IMR-90 (cell line): ENCODE measurements at regions not wholly inside any gene's neighbourhood (a gene's known extent, or its start where the extent isn't known, plus 50 kb on each side); places are given as distances from the start of the nearest gene placed in this dataset.

ENCODE experiments used
- ATAC-seq: fragments of 200-7000 bp; cut with Tn5 transposase; 2 replicates; pipeline ENCODE4 v1.9.1; 2020; ENCODE audit warnings: low read depth, mild to moderate bottlenecking, moderate library complexity
- BruUV-seq: library from RNA; stranded (reverse); fragments of 400-500 nt; replicated peaks from 2 replicates; lab custom pipeline; 2021; lab: Mats Ljungman, UMichigan
- CTCF ChIA-PET: fragments of 300-600 bp; formaldehyde crosslinking; extraction: SDS; loops from one replicate; lab custom pipeline; 2021; ENCODE audit warnings: antibody characterized with exemption; lab: Yijun Ruan, JAX
- POLR2A ChIA-PET: fragments of 300-600 bp; sonication (Branson Sonifier 250); formaldehyde crosslinking; loops from one replicate; lab custom pipeline; 2022; ENCODE audit warnings: antibody characterized with exemption; ENCODE audit not compliant: unreplicated experiment; lab: Charles Lee
- DNase-seq: peaks from one replicate; pipeline ENCODE4 v3.0.0; 2013
- H2AFZ ChIP-seq: replicated peaks from 2 replicates; pipeline ENCODE3; 2013; ENCODE audit warnings: low read length, mild to moderate bottlenecking; ENCODE audit not compliant: poor library complexity
- H2AK5ac ChIP-seq: 2 replicates; pipeline ENCODE4 v1.6.1; 2013; ENCODE audit warnings: low read depth, low read length, inconsistent platforms
- H2AK9ac ChIP-seq: replicated peaks from 2 replicates; pipeline ENCODE3; 2013; ENCODE audit warnings: mild to moderate bottlenecking, low read depth, low read length, moderate library complexity; ENCODE audit not compliant: poor library complexity
- H2BK120ac ChIP-seq: 2 replicates; pipeline ENCODE4 v1.6.1; 2013; ENCODE audit warnings: low read depth, low read length, inconsistent platforms
- H2BK15ac ChIP-seq: 3 replicates; pipeline ENCODE4 v1.6.1; 2013; ENCODE audit warnings: low read depth, low read length, inconsistent platforms
- H2BK20ac ChIP-seq: 2 replicates; pipeline ENCODE4 v1.6.1; 2013; ENCODE audit warnings: low read depth, mild to moderate bottlenecking, inconsistent platforms, low read length, moderate library complexity
- H2BK5ac ChIP-seq: 2 replicates; pipeline ENCODE4 v1.6.1; 2013; ENCODE audit warnings: mild to moderate bottlenecking, low read depth, low read length, inconsistent platforms; ENCODE audit not compliant: poor library complexity, severe bottlenecking
- H3K14ac ChIP-seq: replicated peaks from 2 replicates; pipeline ENCODE4 v1.6.1; 2013; ENCODE audit warnings: low read depth, low read length, inconsistent platforms
- H3K18ac ChIP-seq: 2 replicates; pipeline ENCODE4 v1.6.1; 2013; ENCODE audit warnings: low read depth, low read length, control low read depth
- H3K23ac ChIP-seq: 2 replicates; pipeline ENCODE4 v1.6.1; 2013; ENCODE audit warnings: low read depth, low read length, inconsistent platforms
- H3K27ac ChIP-seq: 2 replicates; pipeline ENCODE4 v1.5.1; 2013; ENCODE audit warnings: mild to moderate bottlenecking, control low read depth, low read length; ENCODE audit not compliant: insufficient read depth
- H3K27me3 ChIP-seq: 2 replicates; pipeline ENCODE4 v1.6.1; 2013; ENCODE audit warnings: low read length; ENCODE audit not compliant: control insufficient read depth, insufficient read depth
- H3K36me3 ChIP-seq: 2 replicates; pipeline ENCODE4 v1.6.1; 2013; ENCODE audit warnings: low read length, mixed read lengths; ENCODE audit not compliant: control insufficient read depth, insufficient read depth
- H3K4ac ChIP-seq: 2 replicates; pipeline ENCODE4 v1.6.1; 2013; ENCODE audit warnings: low read depth, low read length, inconsistent platforms
- H3K4me1 ChIP-seq: 2 replicates; pipeline ENCODE4 v1.6.1; 2013; ENCODE audit warnings: low read length, mixed read lengths; ENCODE audit not compliant: control insufficient read depth, insufficient read depth
- H3K4me2 ChIP-seq: 2 replicates; pipeline ENCODE4 v1.6.1; 2013; ENCODE audit warnings: low read depth, mild to moderate bottlenecking, control low read depth, low read length, moderate library complexity
- H3K4me3 ChIP-seq: 2 replicates; pipeline ENCODE4 v1.5.1; 2013; ENCODE audit warnings: low read depth, mild to moderate bottlenecking, control low read depth, low read length, moderate library complexity; ENCODE audit not compliant: insufficient read depth
- H3K56ac ChIP-seq: 2 replicates; pipeline ENCODE4 v1.6.1; 2013; ENCODE audit warnings: low read length, inconsistent platforms; ENCODE audit not compliant: insufficient read depth; ENCODE audit errors: extremely low read depth
- H3K79me1 ChIP-seq, 2 experiments: 2 replicates each; pipeline ENCODE4 v1.6.1; 2013; ENCODE audit warnings: low read length in 2 of 2, inconsistent platforms in 1 of 2, low read depth in 1 of 2
- H3K9ac ChIP-seq: 2 replicates; pipeline ENCODE4 v1.6.1; 2013; ENCODE audit warnings: low read depth, low read length, control low read depth
- H3K9me1 ChIP-seq: 2 replicates; pipeline ENCODE4 v1.6.1; 2013; ENCODE audit warnings: low read length, inconsistent platforms; ENCODE audit not compliant: insufficient read depth
- H3K9me3 ChIP-seq: 2 replicates; pipeline ENCODE4 v1.6.1; 2013; ENCODE audit warnings: low read length; ENCODE audit not compliant: control insufficient read depth, insufficient read depth
- H4K20me1 ChIP-seq: 2 replicates; pipeline ENCODE4 v1.6.1; 2013; ENCODE audit warnings: low read length, inconsistent platforms; ENCODE audit not compliant: insufficient read depth
- H4K5ac ChIP-seq: 2 replicates; pipeline ENCODE4 v1.6.1; 2013; ENCODE audit warnings: mild to moderate bottlenecking, low read depth, low read length, control low read depth
- H4K8ac ChIP-seq, 2 experiments: 2 replicates each; pipeline ENCODE4 v1.6.1; 2013; ENCODE audit warnings: low read depth in 2 of 2, low read length in 2 of 2, control low read depth in 1 of 2, inconsistent platforms in 1 of 2
- H4K91ac ChIP-seq: 2 replicates; pipeline ENCODE4 v1.6.1; 2013; ENCODE audit warnings: low read depth, low read length, inconsistent platforms; ENCODE audit not compliant: insufficient read depth
- BHLHE40 ChIP-seq: fragments of 150-350 bp; IDR thresholded peaks from 2 replicates; pipeline ENCODE4 v1.6.1; 2016; ENCODE audit warnings: mild to moderate bottlenecking, low read depth, low read length
- CEBPB ChIP-seq: IDR thresholded peaks from 2 replicates; pipeline ENCODE4 v1.6.1; 2012; ENCODE audit warnings: low read depth, low read length, improper control_type of control experiment
- CHD1 ChIP-seq: IDR thresholded peaks from 2 replicates; pipeline ENCODE4 v1.6.1; 2012; ENCODE audit warnings: low read depth, low read length, improper control_type of control experiment
- CTCF ChIP-seq: conservative IDR thresholded peaks from 2 replicates; pipeline ENCODE4 v1.5.1; 2012; ENCODE audit warnings: mild to moderate bottlenecking, low read depth, low read length, improper control_type of control experiment
- ELK1 ChIP-seq: fragments of 150-350 bp; IDR thresholded peaks from 2 replicates; pipeline ENCODE4 v1.6.1; 2016; ENCODE audit warnings: low read depth, mild to moderate bottlenecking, low read length, moderate library complexity, borderline replicate concordance
- FOS ChIP-seq: fragments of 150-350 bp; IDR thresholded peaks from 2 replicates; pipeline ENCODE4 v1.6.1; 2016; ENCODE audit warnings: low read depth, low read length
- MAFK ChIP-seq: IDR thresholded peaks from 2 replicates; pipeline ENCODE4 v1.6.1; 2012; ENCODE audit warnings: low read depth, low read length, improper control_type of control experiment
- MAZ ChIP-seq: IDR thresholded peaks from 2 replicates; pipeline ENCODE4 v1.6.1; 2012; ENCODE audit warnings: low read depth, mild to moderate bottlenecking, low read length, improper control_type of control experiment, moderate library complexity, borderline replicate concordance
- MXI1 ChIP-seq: IDR thresholded peaks from 2 replicates; pipeline ENCODE4 v1.6.1; 2012; ENCODE audit warnings: low read depth, mild to moderate bottlenecking, low read length, moderate library complexity, borderline replicate concordance
- NFE2L2 ChIP-seq: fragments of 150-350 bp; IDR thresholded peaks from 2 replicates; pipeline ENCODE4 v1.6.1; 2016; ENCODE audit warnings: low read depth, mild to moderate bottlenecking, low read length
- POLR2A ChIP-seq: IDR thresholded peaks from 2 replicates; pipeline ENCODE4 v1.6.1; 2012; ENCODE audit warnings: mild to moderate bottlenecking, low read depth, low read length
- RAD21 ChIP-seq: IDR thresholded peaks from 2 replicates; pipeline ENCODE4 v1.6.1; 2012; ENCODE audit warnings: low read length, improper control_type of control experiment
- RCOR1 ChIP-seq: IDR thresholded peaks from 2 replicates; pipeline ENCODE4 v1.6.1; 2012; ENCODE audit warnings: mild to moderate bottlenecking, low read length, improper control_type of control experiment; ENCODE audit not compliant: insufficient replicate concordance
- RFX5 ChIP-seq: IDR thresholded peaks from 2 replicates; pipeline ENCODE4 v1.8.0; 2012; ENCODE audit warnings: low read depth, mild to moderate bottlenecking, low read length, moderate library complexity
- SMC3 ChIP-seq: fragments of 150-350 bp; IDR thresholded peaks from 2 replicates; pipeline ENCODE4 v1.6.1; 2016; ENCODE audit warnings: low read depth, mild to moderate bottlenecking, antibody characterized with exemption, low read length, moderate library complexity
- USF2 ChIP-seq: fragments of 150-350 bp; IDR thresholded peaks from 2 replicates; pipeline ENCODE4 v1.6.1; 2017; ENCODE audit warnings: mild to moderate bottlenecking, antibody characterized with exemption, low read length, low read depth
- WGBS, 2 experiments: methylation state at CpG; one replicate each; pipeline versions ENCODE4 v1.1.5 to v1.1.7; 2013; ENCODE audit warnings: missing lambda C conversion rate in 2 of 2; ENCODE audit not compliant: insufficient read length in 1 of 2; ENCODE audit errors: extremely low coverage in 2 of 2; 5-methylcytosine and 5-hydroxymethylcytosine counted together
- dilution Hi-C: fragments of 300-500 bp; cut with HindIII; formaldehyde crosslinking; loops from one replicate; pipeline ENCODE4 v1.14.3; 2018; ENCODE audit warnings: low sequenced_read_pairs; ENCODE audit not compliant: unreplicated experiment
- in situ Hi-C: fragments of 300-500 bp; cut with MboI; formaldehyde crosslinking; loops from 3 replicates; pipeline ENCODE4 v1.14.3; 2019; ENCODE audit warnings: low sequenced_read_pairs, inconsistent platforms, mixed read lengths
- intact Hi-C: fragments of 100-400 bp; cut with micrococcal nuclease; formaldehyde crosslinking; loops from 2 replicates; pipeline ENCODE4 v1.10.0; 2022

- no CpG with 5 or more reads among the region's 4 CpGs for WGBS, 2 experiments
- CTCF ChIA-PET = no interaction called here
- no peaks in the 10 kb centered on the region for H3K9me1 ChIP-seq
- no peaks in the 10 kb centered on the region for H3K36me3 ChIP-seq
- H3K56ac ChIP-seq = no peak overlapping the region
- no peaks in the 10 kb centered on the region for H3K9me3 ChIP-seq
- H2BK20ac ChIP-seq = no peak overlapping the region
- H3K14ac ChIP-seq = no peak overlapping the region
- no peak overlapping the region for H3K4me3 ChIP-seq
- H3K23ac ChIP-seq = no peak overlapping the region
- H2AK9ac ChIP-seq = no peak overlapping the region
- ATAC-seq (no peak), DNase-seq (no peak)
- H3K27me3 ChIP-seq = no peaks in the 10 kb centered on the region
- no peak overlapping the region for H3K4ac ChIP-seq
- no peak overlapping the region for H2BK15ac ChIP-seq
- dilution Hi-C loops (no loop called here), intact Hi-C loops (no loop called here), in situ Hi-C loops (no loop called here)
- H2AK5ac ChIP-seq = no peak overlapping the region
- no peaks in the 10 kb centered on the region for H3K79me1 ChIP-seq
- no peak overlapping the region for H3K4me2 ChIP-seq
- no peak overlapping the region for H4K91ac ChIP-seq
- no peak overlapping the region for H2BK5ac ChIP-seq
- no peak overlapping the region for H3K27ac ChIP-seq
- H4K8ac ChIP-seq = no peak overlapping the region
- POLR2A ChIA-PET = no interaction called here
- no peak overlapping the region for H2AFZ ChIP-seq
- no TSS peak for BruUV-seq
- no peak overlapping the region for H3K18ac ChIP-seq
- H3K4me1 ChIP-seq = no peaks in the 10 kb centered on the region
- H3K9ac ChIP-seq = no peak overlapping the region
- no peaks in the 10 kb centered on the region for H4K20me1 ChIP-seq
- no peak for TF ChIP-seq CTCF
- no peak for TF ChIP-seq MXI1
- TF ChIP-seq CEBPB = no peak
- TF ChIP-seq CHD1 = no peak
- no peak for TF ChIP-seq RCOR1
- no peak for TF ChIP-seq MAZ
- no peak for TF ChIP-seq ELK1
- TF ChIP-seq NFE2L2 = no peak
- TF ChIP-seq POLR2A = no peak
- no peak for TF ChIP-seq RAD21
- TF ChIP-seq FOS = no peak
- no peak for TF ChIP-seq USF2
- no peak for TF ChIP-seq SMC3
- no peak for TF ChIP-seq BHLHE40
- no peak for TF ChIP-seq RFX5
- no peak for TF ChIP-seq MAFK
- H4K5ac ChIP-seq = no peak overlapping the region
- H2BK120ac ChIP-seq = no peak overlapping the region
Observed at GRCh38 chrX:36847496-36847895, 160.7 kb upstream of the FAM47C start.
